ENCODE measurements at regions not wholly inside any gene's neighbourhood (a gene's known extent, or its start where the extent isn't known, plus 50 kb on each side); places are given as distances from the start of the nearest gene placed in this dataset.

DNA sequence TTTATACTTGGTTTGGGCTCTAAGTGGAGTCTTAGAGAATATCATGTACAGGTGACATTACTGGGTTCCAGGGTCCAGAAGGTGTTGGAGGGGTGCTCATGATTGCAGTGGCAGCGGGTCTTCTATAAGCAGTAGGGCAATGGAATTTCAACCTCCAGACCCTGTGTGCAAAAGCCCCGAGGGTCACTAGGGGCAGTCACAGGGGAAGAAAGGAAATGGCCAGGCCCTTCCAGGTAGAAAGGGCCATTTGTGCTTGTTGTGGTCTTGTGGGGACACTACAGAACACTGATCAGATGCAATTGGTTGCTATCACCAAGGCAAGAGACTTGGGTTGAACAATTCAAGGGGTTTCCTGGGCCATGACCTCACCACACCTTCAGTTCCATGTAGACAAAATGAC is 283.4 kb downstream of the GADD45G start:
- no peak for TF ChIP-seq CTCF (IDR thresholded peaks at IDR 0.05; ENCODE audit: low read length)
- TF ChIP-seq EZH2 (IDR thresholded peaks at IDR 0.05; ENCODE audit: borderline replicate concordance, low read length), result no peak

Measured in OCI-LY1 (cell line).